GM23248 (cell line): ENCODE measurements at regions not wholly inside any gene's neighbourhood (a gene's known extent, or its start where the extent isn't known, plus 50 kb on each side); places are given as distances from the start of the nearest gene placed in this dataset.

Source experiments
- EZH2 ChIP-seq: fragments of 200-600 bp; sonication (generic); IDR thresholded peaks from 2 replicates; pipeline ENCODE4 v1.6.1; 2018; ENCODE audit warnings: antibody characterized with exemption, mild to moderate bottlenecking; ENCODE audit not compliant: insufficient read depth, poor library complexity, severe bottlenecking
- EZH2phosphoT487 ChIP-seq: fragments of 200-600 bp; sonication (generic); IDR thresholded peaks from 2 replicates; pipeline ENCODE4 v1.6.1; 2018; ENCODE audit warnings: antibody characterized with exemption, moderate library complexity, mild to moderate bottlenecking, low read depth; ENCODE audit not compliant: insufficient read depth

GRCh38 chr13:33624740-33625139 lies 193.2 kb upstream of the RFC3 start:
- TF ChIP-seq EZH2 (no peak), EZH2phosphoT487 (no peak)
